G401.6 (cell line): ENCODE measurements at regions not wholly inside any gene's neighbourhood (a gene's known extent, or its start where the extent isn't known, plus 50 kb on each side); places are given as distances from the start of the nearest gene placed in this dataset.
"Not testable (repeated sequence)": the region's sequence is repeated elsewhere in the genome, so short reads cannot be mapped to it uniquely, and the experiment has no call there.

Experiments used
- FAIRE-seq: peaks from 2 replicates; lab custom pipeline; 2012; peaks lifted over from hg19 to GRCh38; lab: Jason Lieb, UNC

GRCh38 chr7:68776326-68776725 lies 821.9 kb upstream of the AUTS2 start:
- FAIRE-seq = no peak

- FAIRE-seq = no peak
Observed at GRCh38 chr7:68783684-68784083, 814.6 kb upstream of the AUTS2 start.

- no peak for FAIRE-seq
Observed at GRCh38 chr7:68785036-68785435, 813.2 kb upstream of the AUTS2 start.

- FAIRE-seq = no peak
Observed at GRCh38 chr7:68787566-68787965, 810.7 kb upstream of the AUTS2 start.

- not testable (repeated sequence) for FAIRE-seq
Observed at GRCh38 chr7:68788529-68788928, 809.7 kb upstream of the AUTS2 start.

- FAIRE-seq = no peak
Observed at GRCh38 chr7:68789597-68789996, 808.7 kb upstream of the AUTS2 start.

GRCh38 chr7:68792351-68792750 lies 805.9 kb upstream of the AUTS2 start:
- no peak for FAIRE-seq

GRCh38 chr7:68793513-68793912 lies 804.8 kb upstream of the AUTS2 start:
- no peak for FAIRE-seq

- FAIRE-seq = no peak
Observed at GRCh38 chr7:68800316-68800715, 798.0 kb upstream of the AUTS2 start.

- FAIRE-seq = no peak
Observed at GRCh38 chr7:68805159-68805558, 793.1 kb upstream of the AUTS2 start.

- no peak for FAIRE-seq
Observed at GRCh38 chr7:68807666-68808065, 790.6 kb upstream of the AUTS2 start.

- FAIRE-seq = no peak
Observed at GRCh38 chr7:68813551-68814080, 784.7 kb upstream of the AUTS2 start.

GRCh38 chr7:68816491-68816890 lies 781.8 kb upstream of the AUTS2 start:
- no peak for FAIRE-seq

- no peak for FAIRE-seq
Observed at GRCh38 chr7:68820321-68820720, 778.0 kb upstream of the AUTS2 start.

GRCh38 chr7:68821846-68822245 lies 776.4 kb upstream of the AUTS2 start:
- no peak for FAIRE-seq

- FAIRE-seq = no peak
Observed at GRCh38 chr7:68823996-68824780, 774.1 kb upstream of the AUTS2 start.

GRCh38 chr7:68828575-68828974 lies 769.7 kb upstream of the AUTS2 start:
- FAIRE-seq = no peak

GRCh38 chr7:68833422-68833821 lies 764.9 kb upstream of the AUTS2 start:
- FAIRE-seq = no peak

GRCh38 chr7:68839014-68839413 lies 759.3 kb upstream of the AUTS2 start:
- FAIRE-seq = no peak

- no peak for FAIRE-seq
Observed at GRCh38 chr7:68840991-68841390, 757.3 kb upstream of the AUTS2 start.

- FAIRE-seq = not testable (repeated sequence)
Observed at GRCh38 chr7:68843985-68844384, 754.3 kb upstream of the AUTS2 start.

GRCh38 chr7:68846811-68847325 lies 751.4 kb upstream of the AUTS2 start:
- FAIRE-seq = no peak

GRCh38 chr7:68853254-68853653 lies 745.0 kb upstream of the AUTS2 start:
- FAIRE-seq = no peak

GRCh38 chr7:68857571-68857970 lies 740.7 kb upstream of the AUTS2 start:
- FAIRE-seq = no peak
